WTC11 (cell line): ENCODE measurements at regions not wholly inside any gene's neighbourhood (a gene's known extent, or its start where the extent isn't known, plus 50 kb on each side); places are given as distances from the start of the nearest gene placed in this dataset.

ENCODE experiments used
- ATAC-seq: fragments of 200-7000 bp; cut with Tn5 transposase; 2 replicates; pipeline ENCODE4 v1.10.0; 2021; ENCODE audit warnings: mild to moderate bottlenecking, moderate library complexity
- CTCF ChIA-PET: fragments of 300-600 bp; sonication (Branson Sonifier 250); formaldehyde crosslinking; loops from one replicate; lab custom pipeline; 2021; ENCODE audit warnings: antibody characterized with exemption; lab: Charles Lee
- POLR2A ChIA-PET: fragments of 350-600 bp; sonication (Branson Sonifier 250); formaldehyde crosslinking; loops from one replicate; lab custom pipeline; 2021; ENCODE audit warnings: antibody characterized with exemption; lab: Charles Lee
- DNase-seq: peaks from one replicate; pipeline ENCODE4 v3.0.0; 2021; ENCODE audit warnings: low spot score
- H3K27ac Mint-ChIP-seq: 2 replicates; pipeline ENCODE4 v1.8.0; 2021; ENCODE audit warnings: mixed read lengths
- H3K27me3 Mint-ChIP-seq: 2 replicates; pipeline ENCODE4 v1.8.0; 2021; ENCODE audit warnings: low read depth, mild to moderate bottlenecking, moderate library complexity, mixed read lengths
- H3K36me3 Mint-ChIP-seq: 2 replicates; pipeline ENCODE4 v1.8.0; 2021; ENCODE audit warnings: mixed read lengths
- H3K4me1 Mint-ChIP-seq: 2 replicates; pipeline ENCODE4 v1.8.0; 2022; ENCODE audit warnings: mixed read lengths
- H3K4me3 Mint-ChIP-seq: 2 replicates; pipeline ENCODE4 v1.8.0; 2021; ENCODE audit warnings: mild to moderate bottlenecking, moderate library complexity, mixed read lengths
- H3K9me3 Mint-ChIP-seq: 2 replicates; pipeline ENCODE4 v1.8.0; 2021; ENCODE audit warnings: mixed read lengths
- AFF4 ChIP-seq: sonication (generic); formaldehyde crosslinking; IDR thresholded peaks from 2 replicates; pipeline ENCODE4 v1.8.1; 2023; ENCODE audit warnings: mild to moderate bottlenecking, missing genetic modification reagents, borderline replicate concordance
- AR ChIP-seq: fragments of 250-450 bp; sonication (Bioruptor Pico); IDR thresholded peaks from 2 replicates; pipeline ENCODE4 v1.9.0; 2021; ENCODE audit warnings: mild to moderate bottlenecking
- ATF2 ChIP-seq: sonication (generic); formaldehyde crosslinking; IDR thresholded peaks from 2 replicates; pipeline ENCODE4 v1.8.1; 2022; ENCODE audit warnings: low read depth, missing genetic modification reagents, borderline replicate concordance
- CDX4 ChIP-seq: fragments of 250-450 bp; sonication (Bioruptor Pico); IDR thresholded peaks from 2 replicates; pipeline ENCODE4 v1.9.0; 2021; ENCODE audit warnings: moderate library complexity, mild to moderate bottlenecking, inconsistent platforms, borderline replicate concordance
- CREB1 ChIP-seq: sonication (generic); formaldehyde crosslinking; IDR thresholded peaks from 2 replicates; pipeline ENCODE4 v1.8.0; 2023; ENCODE audit warnings: mild to moderate bottlenecking, missing genetic modification reagents
- CREM ChIP-seq: sonication (generic); formaldehyde crosslinking; IDR thresholded peaks from 2 replicates; pipeline ENCODE4 v1.8.1; 2022; ENCODE audit warnings: mild to moderate bottlenecking, missing genetic modification reagents, moderate library complexity
- GTF2I ChIP-seq: fragments of 250-450 bp; sonication (Bioruptor Pico); conservative IDR thresholded peaks from 2 replicates; pipeline ENCODE4 v1.4.0; 2021; ENCODE audit warnings: mild to moderate bottlenecking
- IRF2 ChIP-seq: sonication (generic); formaldehyde crosslinking; IDR thresholded peaks from 2 replicates; pipeline ENCODE4 v1.8.0; 2022; ENCODE audit warnings: low read depth, missing genetic modification reagents, borderline replicate concordance
- NR1H2 ChIP-seq: sonication (generic); formaldehyde crosslinking; IDR thresholded peaks from 2 replicates; pipeline ENCODE4 v1.9.0; 2021; ENCODE audit warnings: mild to moderate bottlenecking, moderate library complexity, missing genetic modification reagents
- RORB ChIP-seq: fragments of 250-450 bp; sonication (Bioruptor Pico); IDR thresholded peaks from 2 replicates; pipeline ENCODE4 v1.9.0; 2021; ENCODE audit warnings: mild to moderate bottlenecking
- TF ChIP-seq, protein P1 (sequence below): sonication (generic); formaldehyde crosslinking; IDR thresholded peaks from 2 replicates; pipeline ENCODE4 v1.8.0; 2022; ENCODE audit warnings: mild to moderate bottlenecking, missing genetic modification reagents
- TF ChIP-seq, protein P2 (sequence below): fragments of 250-450 bp; sonication (Bioruptor Pico); IDR thresholded peaks from 2 replicates; pipeline ENCODE4 v1.9.0; 2021; ENCODE audit warnings: mild to moderate bottlenecking
- TF ChIP-seq, protein P3 (sequence below): sonication (generic); formaldehyde crosslinking; conservative IDR thresholded peaks from 2 replicates; pipeline ENCODE4 v1.8.1; 2023; ENCODE audit warnings: mild to moderate bottlenecking, low read depth, missing genetic modification reagents, moderate library complexity

- ATAC-seq = peak; percentile 26; the same call in 1 of the 2 replicates
These were observed 114.4 kb upstream of the CDK1 start for GRCh38 chr10:60663850-60664249.

DNA sequence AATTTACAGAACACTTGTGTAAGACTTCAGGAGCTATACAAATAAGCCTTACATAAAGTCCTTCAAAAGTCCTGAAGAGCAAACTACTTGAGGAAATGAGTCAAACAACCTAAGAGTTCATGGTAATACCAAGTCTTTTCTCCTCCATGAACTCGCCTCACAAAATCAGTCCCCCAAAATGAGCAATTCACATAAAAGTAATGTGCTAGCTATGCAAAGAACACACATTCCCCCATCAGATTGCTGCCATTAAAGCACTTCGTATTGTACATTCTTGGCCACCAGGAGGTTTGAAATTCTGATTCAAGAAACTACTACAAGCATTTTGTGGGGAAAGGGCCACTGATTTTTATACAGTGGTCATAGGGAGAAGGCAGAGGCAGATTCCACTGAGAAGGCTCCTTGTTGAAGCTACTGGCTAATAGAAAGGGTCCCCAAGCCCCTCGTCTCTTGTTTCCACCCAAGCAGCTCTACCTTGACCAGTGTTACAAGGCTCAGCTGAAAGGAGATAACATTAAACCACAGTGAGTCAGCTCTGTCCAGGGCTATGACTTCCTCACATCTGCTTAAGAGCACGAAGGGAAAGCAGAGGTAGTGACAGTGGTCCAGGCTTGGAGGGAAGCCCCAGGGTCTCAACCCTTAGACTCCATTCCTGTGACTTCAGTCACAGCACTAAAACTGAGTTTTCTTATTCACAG lies 115.2 kb upstream of the CDK1 start:
- 0 out of 2 replicates have a peak overlapping the region, but pooled peaks have one; percentile 34 for H3K27ac Mint-ChIP-seq
- no peaks in the 10 kb centered on the region for H3K27me3 Mint-ChIP-seq
- 0 out of 2 replicates have a peak, but pooled peaks cover 2% of the 10 kb centered on the region for H3K36me3 Mint-ChIP-seq
- ChIA-PET CTCF (interaction anchor here (1.1 to 3.3 kb wide), 3 partner anchors 14 to 327 kb away, joined by 3 to 13 read pairs (median 4); no protein-coding TSS in a partner anchor), POLR2A (interaction anchor here (1.1 kb wide), 1 partner anchor 116 kb away, joined by 3 read pairs; the partner anchor contains the start of gene CDK1)
- no peak overlapping the region for H3K4me3 Mint-ChIP-seq
- peak; percentile 42 for ATAC-seq
- H3K4me1 Mint-ChIP-seq = peaks cover 46% of the 10 kb centered on the region
- peaks cover 12% of the 10 kb centered on the region for H3K9me3 Mint-ChIP-seq
- DNase-seq = no peak
- TF ChIP-seq AFF4 (CRISPR knock-in tag) (no peak), GTF2I (no peak), CREM (CRISPR knock-in tag) (no peak)
- TF ChIP-seq, protein P1, sequence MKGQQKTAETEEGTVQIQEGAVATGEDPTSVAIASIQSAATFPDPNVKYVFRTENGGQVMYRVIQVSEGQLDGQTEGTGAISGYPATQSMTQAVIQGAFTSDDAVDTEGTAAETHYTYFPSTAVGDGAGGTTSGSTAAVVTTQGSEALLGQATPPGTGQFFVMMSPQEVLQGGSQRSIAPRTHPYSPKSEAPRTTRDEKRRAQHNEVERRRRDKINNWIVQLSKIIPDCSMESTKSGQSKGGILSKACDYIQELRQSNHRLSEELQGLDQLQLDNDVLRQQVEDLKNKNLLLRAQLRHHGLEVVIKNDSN (CRISPR knock-in tag) = no peak
- TF ChIP-seq, protein P2, sequence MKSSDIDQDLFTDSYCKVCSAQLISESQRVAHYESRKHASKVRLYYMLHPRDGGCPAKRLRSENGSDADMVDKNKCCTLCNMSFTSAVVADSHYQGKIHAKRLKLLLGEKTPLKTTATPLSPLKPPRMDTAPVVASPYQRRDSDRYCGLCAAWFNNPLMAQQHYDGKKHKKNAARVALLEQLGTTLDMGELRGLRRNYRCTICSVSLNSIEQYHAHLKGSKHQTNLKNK = no peak

More at GRCh38 chr10:60663850-60664249, 114.4 kb upstream of the CDK1 start:
- no peaks in the 10 kb centered on the region for H3K36me3 Mint-ChIP-seq
- peaks cover 51% of the 10 kb centered on the region for H3K4me1 Mint-ChIP-seq
- TF ChIP-seq AR (CRISPR knock-in tag) (no peak), RORB (CRISPR knock-in tag) (no peak), CDX4 (CRISPR knock-in tag) (no peak), ATF2 (CRISPR knock-in tag) (no peak), NR1H2 (CRISPR knock-in tag) (no peak), CREB1 (CRISPR knock-in tag) (no peak), IRF2 (CRISPR knock-in tag) (no peak)
- TF ChIP-seq, protein P3, sequence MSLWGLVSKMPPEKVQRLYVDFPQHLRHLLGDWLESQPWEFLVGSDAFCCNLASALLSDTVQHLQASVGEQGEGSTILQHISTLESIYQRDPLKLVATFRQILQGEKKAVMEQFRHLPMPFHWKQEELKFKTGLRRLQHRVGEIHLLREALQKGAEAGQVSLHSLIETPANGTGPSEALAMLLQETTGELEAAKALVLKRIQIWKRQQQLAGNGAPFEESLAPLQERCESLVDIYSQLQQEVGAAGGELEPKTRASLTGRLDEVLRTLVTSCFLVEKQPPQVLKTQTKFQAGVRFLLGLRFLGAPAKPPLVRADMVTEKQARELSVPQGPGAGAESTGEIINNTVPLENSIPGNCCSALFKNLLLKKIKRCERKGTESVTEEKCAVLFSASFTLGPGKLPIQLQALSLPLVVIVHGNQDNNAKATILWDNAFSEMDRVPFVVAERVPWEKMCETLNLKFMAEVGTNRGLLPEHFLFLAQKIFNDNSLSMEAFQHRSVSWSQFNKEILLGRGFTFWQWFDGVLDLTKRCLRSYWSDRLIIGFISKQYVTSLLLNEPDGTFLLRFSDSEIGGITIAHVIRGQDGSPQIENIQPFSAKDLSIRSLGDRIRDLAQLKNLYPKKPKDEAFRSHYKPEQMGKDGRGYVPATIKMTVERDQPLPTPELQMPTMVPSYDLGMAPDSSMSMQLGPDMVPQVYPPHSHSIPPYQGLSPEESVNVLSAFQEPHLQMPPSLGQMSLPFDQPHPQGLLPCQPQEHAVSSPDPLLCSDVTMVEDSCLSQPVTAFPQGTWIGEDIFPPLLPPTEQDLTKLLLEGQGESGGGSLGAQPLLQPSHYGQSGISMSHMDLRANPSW (CRISPR knock-in tag) = no peak
- POLR2A ChIA-PET = no interaction called here
- H3K27ac Mint-ChIP-seq = 0 out of 2 replicates have a peak overlapping the region, but pooled peaks have one; percentile 6
- H3K27me3 Mint-ChIP-seq = no peaks in the 10 kb centered on the region
- no peak for DNase-seq
- H3K4me3 Mint-ChIP-seq = peak overlapping the region; percentile 33
- H3K9me3 Mint-ChIP-seq = peaks cover 4% of the 10 kb centered on the region
- CTCF ChIA-PET = interaction anchor here (0.7 to 3.3 kb wide), 4 partner anchors 14 to 328 kb away, joined by 3 to 13 read pairs (median 3); partner anchors contain the start of gene CDK1
